ENCODE measurements at regions not wholly inside any gene's neighbourhood (a gene's known extent, or its start where the extent isn't known, plus 50 kb on each side); places are given as distances from the start of the nearest gene placed in this dataset.
A peak's percentile ranks its signal among the peaks of the same experiment; 100 is the strongest.
"Not testable (repeated sequence)": the region's sequence is repeated elsewhere in the genome, so short reads cannot be mapped to it uniquely, and the experiment has no call there.

DNA sequence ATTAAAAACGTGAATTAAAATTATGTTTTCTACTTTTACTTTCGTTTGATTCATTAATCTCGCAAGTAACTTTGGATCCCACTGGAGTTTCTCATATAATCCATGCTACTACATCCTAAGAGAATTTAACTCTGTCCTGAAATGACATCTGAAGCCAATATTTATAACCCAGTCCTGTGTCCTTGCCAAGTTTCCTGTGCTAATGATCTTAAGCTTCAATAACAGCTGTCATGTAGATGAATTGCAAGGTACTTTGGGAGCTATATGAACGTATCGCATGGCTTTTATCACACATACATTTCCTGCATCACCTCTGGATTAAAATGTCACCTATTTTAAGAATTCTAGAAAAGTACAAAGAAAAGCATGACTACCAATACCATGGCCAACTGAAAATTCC is 833.8 kb upstream of the CITED2 start:
- peak in 2 of 3 experiments; percentile 15 to 81 for DNase-seq

DNA sequence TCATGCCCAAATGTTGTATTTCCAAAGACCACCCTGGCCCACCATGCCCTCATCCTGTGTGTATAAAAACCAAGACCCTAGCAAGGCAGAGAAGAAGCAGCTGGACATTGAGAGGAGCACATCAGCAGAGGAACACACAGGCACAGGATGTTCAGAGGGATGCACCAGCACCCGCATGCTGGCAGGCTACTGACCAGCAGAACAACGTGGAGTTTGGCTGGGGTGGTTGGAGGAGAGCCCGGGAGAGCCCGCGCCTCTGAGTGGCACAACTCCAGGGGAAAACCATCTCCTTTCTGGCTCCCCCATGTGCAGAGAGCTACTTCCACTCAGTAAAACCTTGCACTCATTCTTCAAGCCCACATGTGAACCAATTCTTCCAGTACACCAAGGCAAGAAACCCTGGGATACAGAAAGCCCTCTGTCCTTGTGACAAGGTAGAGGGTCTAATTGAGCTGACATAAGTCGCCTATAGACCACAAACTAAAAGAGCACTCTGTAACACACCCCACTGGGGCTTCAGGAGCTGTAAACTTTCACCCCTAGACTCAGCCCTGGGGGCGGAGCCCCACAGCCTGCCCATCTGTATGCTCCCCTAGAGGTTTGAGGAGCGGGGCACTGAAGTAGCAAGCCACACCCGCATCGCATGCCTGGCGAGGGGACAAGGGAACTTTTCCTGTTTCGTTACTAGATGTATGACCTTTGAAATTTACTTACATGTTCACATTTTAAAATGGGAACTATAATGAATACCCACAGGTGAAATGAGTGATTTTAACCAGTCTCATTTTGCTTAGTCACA is 831.5 kb upstream of the CITED2 start:
- no peak for DNase-seq

DNA sequence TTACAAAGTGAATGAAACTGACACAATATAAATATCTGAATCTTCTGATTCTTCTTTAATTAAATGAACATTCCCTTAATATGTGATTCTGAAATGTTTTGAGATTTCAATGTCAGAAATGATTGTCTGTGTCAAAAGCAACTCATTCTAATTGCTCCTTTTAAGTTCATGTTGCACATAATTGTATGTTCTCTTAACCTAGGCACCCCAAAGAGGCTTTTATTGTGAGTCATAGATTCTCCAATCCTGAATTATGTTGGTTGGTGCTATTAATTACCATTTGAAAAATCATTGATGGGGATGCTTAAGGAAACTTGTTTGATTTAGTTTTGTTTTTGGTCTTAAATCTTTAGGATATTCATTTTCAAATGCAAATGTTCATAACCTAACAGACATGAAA is 829.7 kb upstream of the CITED2 start:
- peak in 1 of 3 experiments; percentile 48 for DNase-seq

DNA sequence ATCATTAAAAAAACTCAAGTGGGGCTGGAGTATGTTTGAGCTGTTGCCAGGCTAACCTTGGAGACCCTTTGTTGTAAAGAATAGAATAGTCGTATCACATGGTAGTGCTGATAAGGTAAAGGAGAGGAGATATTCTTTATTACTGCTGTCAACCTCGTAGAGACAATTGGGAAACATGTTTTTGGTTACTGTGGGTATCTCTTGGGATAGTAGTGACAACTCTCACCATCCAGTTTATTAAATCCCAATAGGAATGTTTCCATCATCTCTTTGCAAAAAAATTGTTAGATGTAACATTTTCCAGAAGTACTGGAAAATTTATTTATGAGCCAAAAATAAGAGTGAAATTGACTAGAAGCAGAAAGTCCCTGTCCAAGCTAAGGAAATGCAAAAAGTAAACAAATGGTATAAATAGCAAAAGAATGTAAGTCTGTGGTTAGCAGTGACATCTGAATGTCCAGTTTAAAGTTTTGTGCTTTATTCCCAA is 829.3 kb upstream of the CITED2 start:
- DNase-seq: peak in 1 of 3 experiments; percentile 66

DNA sequence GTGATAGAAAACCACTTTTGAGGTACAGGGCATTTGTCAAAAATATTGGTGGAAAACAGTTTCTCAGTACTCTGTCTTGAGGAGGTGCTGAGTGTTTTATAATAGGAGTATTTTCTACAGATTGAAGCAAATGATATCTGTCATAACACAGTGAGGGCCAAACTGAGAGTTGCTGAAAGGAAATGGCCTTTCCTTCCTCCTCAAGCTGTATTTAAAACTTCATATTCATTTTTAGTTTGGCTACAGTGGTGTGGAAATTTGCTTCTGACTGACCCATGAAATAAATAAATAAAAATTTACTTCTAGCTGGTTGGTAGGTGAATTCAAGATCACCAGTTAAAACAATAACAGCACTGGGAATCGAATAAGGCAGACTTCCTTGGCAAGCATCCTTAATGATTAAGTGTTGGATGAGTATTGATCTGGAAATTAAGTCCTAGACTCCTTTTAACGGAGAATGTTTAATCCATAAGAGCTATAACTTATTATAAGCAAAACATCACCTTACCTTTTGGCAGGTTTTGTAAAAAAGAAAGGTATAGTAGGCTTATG is 828.6 kb upstream of the CITED2 start:
- DNase-seq: peak in 1 of 3 experiments; percentile 57

DNA sequence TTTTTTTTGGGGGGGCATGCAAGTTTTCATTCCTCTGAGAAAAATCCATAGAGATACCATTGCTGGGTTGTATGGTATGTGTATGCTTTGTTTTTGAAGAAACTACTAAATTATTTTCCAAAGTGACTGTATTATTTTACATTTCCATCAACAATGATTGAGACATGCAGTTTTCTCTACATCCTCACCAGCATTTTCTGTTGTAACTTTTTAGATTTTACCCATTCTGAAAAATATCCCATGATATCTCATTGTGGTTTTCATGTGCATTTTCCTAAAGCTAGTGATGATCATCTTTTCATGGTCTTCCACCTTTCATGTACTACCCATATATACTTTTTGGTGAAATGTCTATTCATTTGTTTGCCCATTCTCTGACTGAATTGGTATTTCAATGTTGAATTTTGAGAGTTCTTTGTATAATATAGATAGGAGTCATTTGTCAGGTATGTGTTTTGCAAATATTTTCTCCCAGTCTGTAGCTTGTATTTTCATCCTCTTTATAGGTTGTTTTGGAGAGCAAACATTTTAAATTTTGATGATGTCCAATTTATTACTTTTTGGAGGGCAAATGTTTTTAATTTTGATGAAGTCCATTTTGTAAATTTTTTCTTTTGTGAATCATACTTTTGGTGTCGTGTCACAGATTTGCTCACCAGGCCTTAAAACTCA is 827.5 kb upstream of the CITED2 start:
- no peak for DNase-seq

DNA sequence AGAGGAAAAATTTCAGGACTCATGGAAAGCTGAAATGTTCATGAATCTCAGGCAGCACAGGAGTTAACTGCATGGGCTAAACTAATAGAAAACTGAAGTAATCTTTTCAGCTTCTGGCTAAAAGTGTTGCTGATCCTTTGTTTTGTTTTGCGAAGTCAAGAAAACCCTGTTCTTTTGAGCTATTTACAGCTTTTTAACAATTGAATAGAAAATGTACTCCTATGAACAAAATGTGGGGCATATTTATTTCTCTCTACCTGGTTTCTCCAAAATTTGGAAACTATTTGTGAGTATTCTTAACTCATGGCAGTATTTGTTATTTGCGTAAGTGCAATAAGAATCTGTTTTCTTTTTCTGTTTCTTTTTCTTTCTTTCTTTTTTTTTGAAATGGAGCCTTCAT is 818.8 kb upstream of the CITED2 start:
- peak in 2 of 3 experiments; percentile 3 to 34 for DNase-seq

DNA sequence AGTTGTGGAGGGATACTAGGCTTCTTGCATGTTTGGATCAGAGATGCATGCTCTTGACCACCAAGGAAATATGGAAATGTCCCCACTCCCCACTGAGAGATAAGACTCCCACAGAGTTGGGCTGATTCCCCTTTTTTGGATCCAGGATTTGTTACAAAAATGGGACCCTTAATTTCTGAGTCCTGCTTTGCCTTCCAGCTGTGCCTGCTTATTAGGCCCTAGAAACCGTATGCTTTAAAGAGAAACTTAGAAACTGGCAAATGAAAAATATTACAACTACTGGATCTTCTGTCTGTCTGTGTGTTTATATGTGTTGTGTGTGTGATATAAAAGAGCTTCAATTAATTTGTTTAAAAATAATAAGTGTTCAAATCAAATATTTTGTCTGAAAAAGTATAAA is 817.6 kb upstream of the CITED2 start:
- DNase-seq: no peak

DNA sequence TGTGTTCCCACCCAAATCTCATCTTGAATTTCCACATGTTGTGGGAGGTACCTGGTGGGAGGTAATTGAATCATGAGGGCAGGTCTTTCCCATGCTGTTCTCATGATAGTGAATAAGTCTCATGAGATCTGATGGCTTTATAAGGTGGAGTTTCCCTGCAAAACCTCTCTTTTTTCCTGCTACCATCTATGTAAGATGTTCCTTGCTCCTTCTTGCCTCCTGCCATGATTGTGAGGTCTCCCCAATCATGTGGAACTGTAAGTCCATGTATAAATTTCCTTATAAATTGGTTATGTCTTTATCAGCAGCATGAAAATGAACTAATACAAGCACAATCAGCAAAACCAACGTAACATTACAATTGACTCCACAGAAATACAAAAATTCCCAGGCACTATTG is 814.8 kb upstream of the CITED2 start:
- not testable (repeated sequence) for DNase-seq

DNA sequence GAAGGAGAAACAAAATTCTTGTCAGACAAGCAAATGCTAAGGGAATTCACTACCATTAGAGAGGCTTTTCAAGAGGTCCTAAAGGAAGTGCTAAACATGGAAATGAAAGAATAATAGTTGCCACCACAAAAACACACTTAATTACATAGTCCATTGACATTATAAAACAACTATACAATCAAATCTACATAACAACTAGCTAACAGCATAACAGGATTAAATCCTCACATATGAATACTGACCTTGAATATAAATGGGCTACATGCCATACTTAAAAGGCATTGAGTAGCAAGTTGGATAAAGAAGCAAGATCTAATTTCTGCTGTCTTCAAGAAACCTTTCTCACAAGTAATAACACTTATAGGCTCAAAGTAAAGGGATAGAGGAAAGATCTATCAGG is 811.5 kb upstream of the CITED2 start:
- DNase-seq: no peak

DNA sequence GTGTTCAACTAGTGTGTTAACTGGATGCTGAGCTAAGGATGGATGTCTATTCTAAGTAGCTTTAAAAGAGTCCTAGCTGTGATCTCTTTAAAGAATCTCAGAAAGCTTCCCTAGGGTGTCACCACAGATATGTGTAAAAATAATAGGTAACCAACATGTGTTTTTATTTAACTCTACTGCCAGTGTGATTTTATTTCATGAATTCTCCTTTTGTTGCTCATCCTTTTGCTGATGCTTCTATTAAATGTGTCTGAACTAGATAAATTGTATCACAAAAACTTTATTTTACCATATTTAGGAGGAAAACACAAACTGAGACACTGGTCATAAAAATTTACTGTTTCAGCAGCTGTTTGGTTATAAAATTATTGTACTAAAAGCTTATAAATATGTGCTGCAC is 809.4 kb upstream of the CITED2 start:
- no peak for DNase-seq

DNA sequence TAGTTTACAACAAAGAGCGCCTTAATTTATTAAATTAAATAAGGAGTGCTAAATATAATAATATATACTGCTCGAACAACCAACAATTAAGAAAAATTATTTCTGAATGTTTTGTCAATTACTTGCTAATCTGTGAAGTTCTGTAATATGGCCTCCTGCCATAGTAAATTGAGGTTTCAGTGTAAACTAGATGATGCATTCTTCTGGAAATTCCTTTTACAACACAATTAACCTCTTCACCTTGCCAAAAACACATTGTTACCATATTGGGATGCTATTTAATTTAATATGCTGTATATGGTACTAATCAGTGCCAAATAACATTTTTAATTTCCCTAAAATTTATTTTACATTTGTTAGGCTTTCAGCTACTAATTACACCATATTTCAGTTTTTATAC is 808.4 kb upstream of the CITED2 start:
- no peak for DNase-seq

DNA sequence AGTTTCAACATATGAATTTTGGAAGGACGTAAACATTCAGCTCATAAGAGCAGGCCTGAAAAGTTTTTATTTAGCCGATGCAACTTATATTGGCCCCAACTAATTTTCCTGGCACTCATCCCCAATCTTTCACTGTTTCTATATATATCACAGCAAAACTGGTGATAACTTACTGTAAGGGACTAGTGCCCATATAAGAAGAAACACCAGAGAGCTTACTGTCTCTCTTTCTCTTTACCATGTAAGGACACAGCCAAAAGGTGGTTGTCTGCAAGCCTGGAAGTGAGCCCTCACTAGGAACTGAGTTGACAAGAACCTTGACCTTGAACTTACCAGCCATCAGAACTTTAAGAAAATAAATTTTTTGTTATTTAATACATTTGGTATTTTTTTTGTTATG is 807.4 kb upstream of the CITED2 start:
- no peak for DNase-seq

DNA sequence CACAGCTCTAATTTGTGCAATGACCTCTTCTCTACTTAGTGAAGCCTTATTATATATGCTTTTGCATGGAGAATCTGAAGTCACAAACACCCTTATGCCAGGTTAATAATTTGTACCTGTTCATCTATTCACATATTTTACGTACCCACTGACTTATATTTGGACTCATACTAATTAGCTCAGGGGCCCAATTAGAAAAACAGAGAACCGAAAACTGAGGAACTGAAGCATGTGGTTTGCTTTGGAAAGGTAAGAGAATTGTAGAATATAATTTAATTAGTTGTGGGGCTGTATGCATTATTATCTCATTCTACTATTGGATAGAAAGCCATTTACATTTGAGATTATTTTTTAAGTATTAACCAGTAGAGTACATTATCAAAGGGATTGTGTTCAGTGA is 805.9 kb upstream of the CITED2 start:
- no peak for DNase-seq

DNA sequence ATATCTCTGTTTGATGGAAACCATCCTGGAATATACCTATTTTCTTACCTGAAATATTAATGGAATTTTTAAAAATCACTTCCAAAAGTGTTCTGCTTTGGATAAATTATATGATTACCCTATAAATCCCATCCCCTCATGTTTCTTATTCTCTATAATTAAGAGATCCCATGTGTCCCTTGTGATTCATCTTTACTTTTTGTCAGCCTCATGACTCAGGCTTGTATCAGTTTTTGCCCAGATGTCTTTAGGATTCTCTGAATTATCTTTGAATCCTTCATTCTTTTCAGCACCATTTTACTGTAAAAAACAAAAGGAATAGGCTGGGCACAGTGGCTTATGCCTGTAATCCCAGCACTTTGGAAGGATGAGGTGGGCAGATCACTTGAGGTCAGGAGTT is 804.5 kb upstream of the CITED2 start:
- no peak for DNase-seq

DNA sequence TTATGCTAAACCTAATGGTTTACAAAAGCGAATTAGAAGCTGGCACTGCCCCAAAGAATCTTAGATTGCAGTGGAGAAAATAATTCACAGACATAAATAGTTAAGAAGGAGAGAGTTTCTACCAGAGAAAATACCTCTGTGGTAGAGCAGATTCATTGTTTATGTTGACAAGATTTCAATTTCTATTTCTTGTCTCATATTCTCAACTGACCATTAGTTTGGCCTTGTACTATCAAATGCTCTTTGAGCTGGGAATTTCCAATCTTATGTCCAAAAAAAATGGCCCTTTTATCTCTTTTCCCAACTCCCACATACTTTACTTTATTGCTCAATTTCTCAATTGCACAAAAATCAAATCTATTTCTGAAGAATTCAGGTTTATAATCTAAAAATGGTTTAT is 804.1 kb upstream of the CITED2 start:
- no peak for DNase-seq

DNA sequence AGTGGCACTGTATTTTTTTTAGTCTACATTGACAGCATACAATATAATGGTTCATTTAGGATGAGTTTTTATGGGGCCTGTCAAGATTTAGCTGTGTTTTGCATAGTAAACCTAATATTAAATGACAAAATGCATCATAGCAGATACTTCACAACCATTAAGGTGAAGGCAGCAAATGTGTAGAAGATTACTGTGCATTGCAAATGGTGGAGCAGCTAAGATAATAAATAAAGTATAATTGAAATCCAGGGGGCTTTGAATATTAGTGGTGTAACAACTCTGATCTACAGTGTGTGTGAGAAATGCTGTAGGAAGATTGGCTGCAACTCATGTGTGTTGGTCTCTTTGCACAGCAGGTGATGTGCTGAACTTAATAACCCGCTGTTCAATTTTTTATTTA is 801.9 kb upstream of the CITED2 start:
- no peak for DNase-seq

DNA sequence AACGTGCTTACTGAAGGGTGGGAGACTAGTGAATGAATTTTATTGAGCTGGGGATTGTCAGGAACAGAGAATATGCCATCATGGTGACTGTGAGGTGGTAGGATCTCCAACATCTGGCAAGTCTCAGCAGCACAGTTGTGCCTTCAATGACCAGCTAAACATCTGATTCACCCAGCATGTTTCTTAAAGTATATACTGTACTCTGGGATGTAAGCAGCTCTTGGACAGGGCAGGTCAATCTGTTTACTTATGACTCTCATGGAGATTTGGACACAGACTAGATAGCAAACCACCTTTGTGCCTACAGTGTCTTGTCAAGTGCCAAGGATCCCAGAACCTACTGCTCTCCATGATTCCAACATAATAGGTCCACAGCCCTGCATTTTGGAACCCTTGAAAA is 801.0 kb upstream of the CITED2 start:
- no peak for DNase-seq

DNA sequence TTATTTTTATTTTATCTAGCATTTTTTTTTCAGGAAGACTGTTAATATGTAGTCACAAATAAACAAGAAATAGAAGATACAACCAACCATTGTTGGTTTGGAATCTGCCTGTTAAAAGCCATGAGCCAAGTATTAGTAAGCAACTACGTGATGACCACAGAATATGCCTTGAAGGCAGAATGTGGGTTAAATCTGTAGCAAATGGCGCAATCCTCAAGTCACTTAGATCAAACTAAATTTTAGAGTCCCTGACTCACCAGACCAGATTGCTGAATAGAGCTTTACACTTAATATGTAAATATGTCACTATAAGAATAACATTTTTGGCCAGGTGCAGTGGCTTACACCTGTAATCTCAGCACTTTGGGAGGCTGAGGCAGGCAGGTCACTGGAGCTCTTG is 800.1 kb upstream of the CITED2 start:
- DNase-seq: no peak

DNA sequence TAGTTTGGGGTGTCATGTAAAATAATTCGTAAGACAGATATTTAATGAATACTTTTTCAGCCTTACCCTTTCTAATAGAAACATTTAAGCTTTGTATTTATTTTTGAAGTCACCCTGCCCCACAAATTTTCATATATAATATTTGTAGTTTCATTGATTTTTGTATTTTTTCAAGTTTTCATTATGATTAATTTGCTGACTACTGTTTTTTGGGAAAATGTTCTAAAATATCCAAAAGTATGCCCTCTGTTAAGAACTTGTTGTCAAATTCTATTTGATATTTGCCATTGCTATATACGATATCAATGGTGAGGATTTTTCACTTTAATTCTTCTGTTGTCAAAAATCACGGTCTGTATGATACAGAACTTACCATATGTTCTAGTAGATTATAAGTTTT is 793.9 kb upstream of the CITED2 start:
- DNase-seq: no peak

DNA sequence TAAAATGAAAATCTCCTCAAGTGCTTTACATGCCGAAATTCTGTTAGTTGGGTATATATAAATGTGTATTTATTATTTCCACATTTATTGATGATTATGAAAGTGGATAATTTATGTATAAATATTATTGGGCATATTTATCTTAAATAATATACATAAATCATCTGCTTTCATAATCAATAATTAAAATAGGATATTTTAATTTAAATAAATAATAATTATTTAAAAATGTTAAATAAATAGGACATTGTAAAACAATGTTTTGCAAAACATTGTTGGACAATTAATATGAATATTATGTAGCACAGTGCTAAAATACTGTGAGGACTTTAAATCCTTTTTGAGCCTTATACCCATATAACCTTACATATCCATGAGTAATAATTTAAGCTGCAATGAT is 786.5 kb upstream of the CITED2 start:
- no peak for DNase-seq

DNA sequence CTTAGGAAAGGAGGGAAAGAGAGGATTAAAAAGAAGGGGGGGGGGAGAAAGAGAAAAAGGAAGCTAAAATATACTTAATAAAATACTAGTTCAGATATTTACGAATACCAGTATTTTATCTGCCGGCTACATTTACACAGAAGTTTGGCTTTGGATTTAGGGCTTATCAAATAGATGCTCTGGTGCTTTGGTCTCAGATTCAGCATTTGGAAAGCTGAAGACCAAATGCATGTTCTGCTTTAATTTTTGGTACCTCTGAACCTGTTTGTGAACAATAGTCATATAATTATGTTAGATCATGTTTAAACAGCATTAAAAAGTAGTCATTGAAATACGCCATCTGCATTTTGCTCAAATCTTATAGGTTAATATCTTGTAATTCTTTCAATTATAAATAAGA is 786.0 kb upstream of the CITED2 start:
- DNase-seq: no peak

DNA sequence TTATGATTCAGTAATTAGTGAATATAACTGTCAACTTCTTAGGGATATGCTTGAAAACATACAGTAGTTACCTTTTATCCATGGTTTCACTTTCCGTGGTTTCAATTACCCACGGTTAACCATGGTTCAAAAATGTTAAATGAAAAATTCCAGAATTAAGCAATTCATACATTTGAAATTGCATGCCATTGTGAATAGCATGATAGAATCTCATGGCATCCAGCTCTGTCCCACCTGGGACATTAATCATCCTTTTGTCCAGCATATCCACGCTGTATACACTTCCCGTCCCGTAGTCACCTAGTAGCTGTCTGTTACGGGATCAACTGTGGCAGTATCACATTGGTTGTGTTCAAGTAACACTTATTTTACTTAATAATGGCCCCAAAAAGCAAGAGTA is 781.7 kb upstream of the CITED2 start:
- no peak for DNase-seq

DNA sequence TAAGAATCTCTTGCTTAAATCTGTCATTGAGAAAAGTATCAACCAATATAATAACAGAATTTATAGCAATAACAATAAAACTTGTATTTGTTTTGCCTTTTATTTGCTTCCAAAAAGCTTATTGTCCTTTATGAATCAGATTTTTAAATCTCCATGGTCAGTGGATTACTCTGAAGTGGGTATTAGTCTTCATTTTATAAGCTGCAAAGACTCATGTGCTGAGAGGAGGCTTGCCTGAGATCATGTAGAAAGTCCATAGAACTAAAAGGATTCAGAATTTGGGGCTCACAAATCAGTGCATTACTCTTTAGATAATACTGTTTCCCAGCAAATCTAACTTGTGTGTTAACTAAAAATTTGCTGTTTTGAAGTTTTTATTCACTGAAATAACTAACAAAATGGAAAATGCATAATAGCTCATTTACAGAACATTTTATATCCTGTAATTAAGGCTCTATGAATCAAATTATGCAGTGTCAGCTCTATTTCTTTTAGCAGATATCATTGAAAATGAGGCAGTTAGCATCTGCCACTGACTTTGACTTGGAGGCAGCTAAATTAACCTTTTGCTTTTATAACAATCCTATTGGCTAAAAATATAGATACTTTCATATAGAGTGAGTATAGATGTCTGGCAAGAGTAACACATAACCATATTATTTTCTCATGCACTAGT is 781.1 kb upstream of the CITED2 start:
- DNase-seq: no peak
